K562 (cell line): ENCODE measurements at regions not wholly inside any gene's neighbourhood (a gene's known extent, or its start where the extent isn't known, plus 50 kb on each side); places are given as distances from the start of the nearest gene placed in this dataset.

Experiments
- ATAC-seq: fragments of 200-7000 bp; cut with Tn5 transposase; 3 replicates; pipeline ENCODE4 v1.9.1; 2020; ENCODE audit warnings: moderate library complexity
- BruUV-seq: library from RNA; stranded (reverse); fragments of 400-500 nt; replicated peaks from 2 replicates; lab custom pipeline; 2021; lab: Mats Ljungman, UMichigan
- CTCF ChIA-PET: fragments of 300-600 bp; formaldehyde crosslinking; extraction: SDS; loops from one replicate; lab custom pipeline; 2021; ENCODE audit warnings: low intra/inter-chr PET ratio; lab: Yijun Ruan, JAX
- POLR2A ChIA-PET: fragments of 300-600, 350-650 bp; sonication (Branson Sonifier 250); formaldehyde crosslinking; extraction: SDS; loops from one replicate; lab custom pipeline; 2021; ENCODE audit warnings: antibody characterized with exemption, inconsistent platforms; lab: Yijun Ruan, JAX
- DNase-seq, 4 experiments: peaks; one replicate each; pipeline versions ENCODE4 v3.0.0 to v3.0.0-alpha.2; 2011 to 2018; ENCODE audit warnings: low spot score in 3 of 4, mixed read lengths in 3 of 4; ENCODE audit errors: extremely low read depth in 1 of 4
- FAIRE-seq: peaks from 2 replicates; lab custom pipeline; 2011; peaks lifted over from hg19 to GRCh38; lab: Jason Lieb, UNC
- H2AFZ ChIP-seq: 2 replicates; pipeline ENCODE4 v1.6.0; 2011; ENCODE audit warnings: low read depth, low read length, control low read depth, inconsistent platforms
- H3K27ac ChIP-seq: fragments of 200-600 bp; 3 replicates; pipeline ENCODE4 v1.8.0; 2011; ENCODE audit warnings: low read depth, mild to moderate bottlenecking, control low read depth, inconsistent platforms, low read length, moderate library complexity, mixed read lengths; ENCODE audit errors: extremely low read depth
- H3K27me3 ChIP-seq, 2 experiments: fragments of 300-600 bp in 1 of 2; 2 replicates in 1 of 2; 3 replicates in 1 of 2; pipeline versions ENCODE4 v1.6.0 to v1.8.0; 2011; ENCODE audit warnings: inconsistent platforms in 2 of 2, low read length in 2 of 2, mild to moderate bottlenecking in 1 of 2, mixed read lengths in 1 of 2, moderate library complexity in 1 of 2; ENCODE audit not compliant: control insufficient read depth in 2 of 2, insufficient read depth in 2 of 2
- H3K36me3 ChIP-seq: fragments of 300-600 bp; 3 replicates; pipeline ENCODE4 v1.8.0; 2011; ENCODE audit warnings: mild to moderate bottlenecking, low read length, inconsistent platforms; ENCODE audit not compliant: control insufficient read depth, insufficient read depth
- H3K4me1 ChIP-seq, 2 experiments: fragments of 200-600 bp in 1 of 2; replicated peaks in 1 of 2; 2 replicates in 1 of 2; 3 replicates in 1 of 2; pipeline versions ENCODE4 v1.5.1 to v1.8.0; 2011; ENCODE audit warnings: inconsistent platforms in 2 of 2, low read length in 2 of 2, mild to moderate bottlenecking in 1 of 2, mixed read lengths in 1 of 2, moderate library complexity in 1 of 2; ENCODE audit not compliant: control insufficient read depth in 2 of 2, insufficient read depth in 2 of 2
- H3K4me2 ChIP-seq: 2 replicates; pipeline ENCODE4 v1.6.1; 2011; ENCODE audit warnings: low read length, control low read depth, inconsistent platforms, mixed read lengths; ENCODE audit not compliant: insufficient read depth
- H3K4me3 ChIP-seq: fragments of 200-600 bp; sonication (generic), shearing (Covaris generic); 2 replicates; pipeline ENCODE4 v1.5.1; 2016; ENCODE audit warnings: control low read depth, inconsistent platforms
- H3K79me2 ChIP-seq: fragments of 200-600 bp; 3 replicates; pipeline ENCODE4 v1.8.0; 2011; ENCODE audit warnings: low read length, inconsistent platforms; ENCODE audit not compliant: control insufficient read depth, insufficient read depth
- H3K9ac ChIP-seq, 2 experiments: 2 replicates each; pipeline versions ENCODE4 v1.6.0 to v1.6.1; 2011; ENCODE audit warnings: low read depth in 2 of 2, low read length in 2 of 2, control low read depth in 1 of 2, inconsistent platforms in 1 of 2, mild to moderate bottlenecking in 1 of 2, mixed read lengths in 1 of 2; ENCODE audit not compliant: insufficient read depth in 1 of 2
- H3K9me1 ChIP-seq: one replicate; pipeline ENCODE4 v1.6.0; 2011; ENCODE audit warnings: inconsistent platforms, mild to moderate bottlenecking, low read length, moderate library complexity; ENCODE audit not compliant: control insufficient read depth, insufficient read depth
- H3K9me3 ChIP-seq: replicated peaks from 2 replicates; pipeline ENCODE4 v1.5.1; 2011; ENCODE audit warnings: low read depth, low read length, inconsistent platforms; ENCODE audit not compliant: control insufficient read depth, insufficient read depth
- H4K20me1 ChIP-seq: replicated peaks from 2 replicates; pipeline ENCODE4 v1.6.1; 2011; ENCODE audit warnings: low read length, inconsistent platforms, mixed read lengths; ENCODE audit not compliant: control insufficient read depth, insufficient read depth
- ARID1B ChIP-seq: fragments of 450-650 bp; IDR thresholded peaks from 2 replicates; pipeline ENCODE4 v1.6.1; 2016; ENCODE audit warnings: antibody characterized with exemption, mild to moderate bottlenecking, inconsistent platforms
- ARNT ChIP-seq, 2 experiments: fragments of 450-650 bp; IDR thresholded peaks; 2 replicates each; pipeline ENCODE4 v1.6.1; 2016; ENCODE audit warnings: mild to moderate bottlenecking in 1 of 2
- E2F6 ChIP-seq, 2 experiments: IDR thresholded peaks; 2 replicates each; pipeline ENCODE4 v1.6.1; 2011; ENCODE audit warnings: borderline replicate concordance in 1 of 2, control low read depth in 1 of 2, low read depth in 1 of 2, low read length in 1 of 2, mild to moderate bottlenecking in 1 of 2, mixed read lengths in 1 of 2, moderate library complexity in 1 of 2; ENCODE audit not compliant: insufficient read depth in 1 of 2, insufficient read length in 1 of 2, poor library complexity in 1 of 2, severe bottlenecking in 1 of 2; ENCODE audit errors: extremely low read depth in 1 of 2
- ERF ChIP-seq: fragments of 450-650 bp; formaldehyde crosslinking; IDR thresholded peaks from 2 replicates; pipeline ENCODE4 v1.4.0; 2020; ENCODE audit warnings: mild to moderate bottlenecking, mixed read lengths
- FOXA1 ChIP-seq: fragments of 450-650 bp; IDR thresholded peaks from 2 replicates; pipeline ENCODE4 v1.6.1; 2016; ENCODE audit warnings: mild to moderate bottlenecking, borderline replicate concordance
- NFXL1 ChIP-seq: fragments of 450-650 bp; formaldehyde crosslinking; IDR thresholded peaks from 2 replicates; pipeline ENCODE4 v1.4.0; 2021; ENCODE audit warnings: mild to moderate bottlenecking
- RAD21 ChIP-seq, 2 experiments: fragments of 250-450 bp in 1 of 2; fragments of 450-650 bp in 1 of 2; sonication (Bioruptor Pico) in 1 of 2; formaldehyde crosslinking in 1 of 2; IDR thresholded peaks in 1 of 2; conservative IDR thresholded peaks in 1 of 2; 2 replicates each; pipeline versions ENCODE4 v1.4.0 to v1.8.0; 2020 to 2022; ENCODE audit warnings: mild to moderate bottlenecking in 2 of 2, moderate library complexity in 1 of 2
- SMC3 ChIP-seq: conservative IDR thresholded peaks from 2 replicates; pipeline ENCODE4 v1.6.1; 2011; ENCODE audit warnings: low read depth, low read length, improper control_type of control experiment; ENCODE audit not compliant: insufficient read depth
- ZBTB49 ChIP-seq: sonication (generic); formaldehyde crosslinking; IDR thresholded peaks from 2 replicates; pipeline ENCODE4 v1.8.0; 2022; ENCODE audit warnings: missing genetic modification reagents, mild to moderate bottlenecking, borderline replicate concordance
- ZFX ChIP-seq: sonication (generic); formaldehyde crosslinking; IDR thresholded peaks from 2 replicates; pipeline ENCODE4 v1.8.0; 2022; ENCODE audit warnings: mild to moderate bottlenecking, missing genetic modification reagents, moderate library complexity
- ZNF232 ChIP-seq: sonication (generic); formaldehyde crosslinking; IDR thresholded peaks from 2 replicates; pipeline ENCODE4 v1.8.0; 2022; ENCODE audit warnings: mild to moderate bottlenecking, missing genetic modification reagents
- ZNF398 ChIP-seq: fragments of 250-450 bp; sonication (Bioruptor Pico); IDR thresholded peaks from 2 replicates; pipeline ENCODE4 v1.8.0; 2021; ENCODE audit warnings: moderate library complexity, mild to moderate bottlenecking, inconsistent platforms
- ZNF740 ChIP-seq, 3 experiments: fragments of 200-800 bp in 1 of 3; sonication (Bioruptor generic) in 1 of 3; sonication (generic) in 1 of 3; formaldehyde crosslinking in 1 of 3; IDR thresholded peaks; 2 replicates each; pipeline versions ENCODE4 v1.6.1 to v1.8.0; 2016 to 2022; ENCODE audit warnings: mild to moderate bottlenecking in 2 of 3, missing compliant biosample characterization in 2 of 3, missing genetic modification characterization in 2 of 3, missing genetic modification reagents in 1 of 3
- WGBS: fragments of 100-300 bp; shearing (Covaris generic); methylation state at CpG from one replicate; pipeline ENCODE4 v1.1.6; 2016; ENCODE audit warnings: low coverage, mixed read lengths; ENCODE audit not compliant: insufficient coverage; ENCODE audit errors: missing lambda C conversion rate; 5-methylcytosine and 5-hydroxymethylcytosine counted together
- in situ Hi-C: fragments of 300-500 bp; cut with MboI; formaldehyde crosslinking; loops from 4 replicates; pipeline ENCODE4 v1.15.0; 2018; ENCODE audit warnings: inconsistent platforms, mixed read lengths
- intact Hi-C: fragments of 100-400 bp; cut with micrococcal nuclease; formaldehyde crosslinking; loops from 2 replicates; pipeline ENCODE4 v1.14.2; 2022

- Histone ChIP-seq H3K36me3 (no peaks in the 10 kb centered on the region), H3K79me2 (no peaks in the 10 kb centered on the region), H2AFZ (peak overlapping the region; percentile 34; the same call in 1 of the 2 replicates), H3K9ac (peak overlapping the region in 1 of 2 experiments; percentile 28; a peak in 1 of 4 replicates), H3K4me1 (no peaks in the 10 kb centered on the region; a peak in 1 of 5 replicates), H3K27ac (no peak overlapping the region), H3K4me3 (no peak overlapping the region), H4K20me1 (no peaks in the 10 kb centered on the region), H3K9me1 (no peaks in the 10 kb centered on the region), H3K9me3 (no peaks in the 10 kb centered on the region), H3K27me3 (no peaks in the 10 kb centered on the region), H3K4me2 (no peak overlapping the region; the same call in 1 of the 2 replicates)
- ATAC-seq (peak; percentile 88), DNase-seq (peak; percentile 23 to 39 (median 28)), FAIRE-seq (peak; percentile 84)
- intact Hi-C loops (loop anchor here (5.0 kb wide), 4 partner anchors 133 to 602 kb away; no protein-coding TSS in a partner anchor), in situ Hi-C loops (no loop called here)
- POLR2A ChIA-PET: no interaction called here
- BruUV-seq: no TSS peak
- WGBS: 20% methylated on average over 20 of the region's 22 CpGs
- CTCF ChIA-PET: interaction anchor here (1.0 to 1.6 kb wide), 2 partner anchors 610 to 617 kb away, joined by 3 to 4 read pairs; no protein-coding TSS in a partner anchor
- peak; percentile 34; the same call in 1 of the 2 replicates for TF ChIP-seq SMC3
- no peak for TF ChIP-seq ARID1B
- no peak for TF ChIP-seq NFXL1 (CRISPR knock-in tag)
- TF ChIP-seq FOXA1: no peak
- TF ChIP-seq ZNF740 (CRISPR knock-in tag; IDR thresholded peaks at IDR 0.05): no peak
- no peak for TF ChIP-seq ZNF740 (tag; IDR thresholded peaks at IDR 0.05)
- TF ChIP-seq ZFX: no peak
- TF ChIP-seq ZNF232 (CRISPR knock-in tag): no peak
- TF ChIP-seq ZNF398 (CRISPR knock-in tag): no peak
- TF ChIP-seq E2F6 (IDR thresholded peaks at IDR 0.05; ENCODE audit: borderline replicate concordance in 1 of 2, extremely low read depth in 1 of 2, insufficient read depth in 1 of 2, insufficient read length in 1 of 2, low read depth in 1 of 2, low read length in 1 of 2, poor library complexity in 1 of 2, severe bottlenecking in 1 of 2): no peak
- no peak for TF ChIP-seq ARNT (IDR thresholded peaks at IDR 0.05)
- TF ChIP-seq ZBTB49 (CRISPR knock-in tag): no peak
- TF ChIP-seq ERF: no peak
- TF ChIP-seq RAD21 (CRISPR knock-in tag; conservative IDR thresholded peaks at IDR 0.05 in 1 of 2, IDR thresholded peaks at IDR 0.05 in 1 of 2): peak; percentile 58 to 76
Observed at GRCh38 chr14:55864890-55865655, 253.1 kb upstream of the PELI2 start.
